ENCODE measurements at regions not wholly inside any gene's neighbourhood (a gene's known extent, or its start where the extent isn't known, plus 50 kb on each side); places are given as distances from the start of the nearest gene placed in this dataset.

- H3K27me3 ChIP-seq (ENCODE audit: low read depth, low read length), result no peaks in the 10 kb centered on the region
- no peaks in the 10 kb centered on the region for H3K9me3 ChIP-seq (ENCODE audit: insufficient read depth, low read length)
- H3K79me2 ChIP-seq (ENCODE audit: low read length), result no peaks in the 10 kb centered on the region
- H3K9ac ChIP-seq (ENCODE audit: low read length), result no peak overlapping the region
- H3K27ac ChIP-seq (ENCODE audit: low read length), result no peak overlapping the region
- TF ChIP-seq CTCF (IDR thresholded peaks at IDR 0.05; ENCODE audit: low read depth, low read length), result no peak
- TF ChIP-seq EZH2phosphoT487 (IDR thresholded peaks at IDR 0.05; ENCODE audit: low read depth), result no peak
- H3K36me3 ChIP-seq (replicated peaks; ENCODE audit: low read depth, low read length), result no peaks in the 10 kb centered on the region
- no peak overlapping the region for H3K4me3 ChIP-seq (ENCODE audit: low read length)
- no peaks in the 10 kb centered on the region for H3K4me1 ChIP-seq (ENCODE audit: low read length)
- H2AFZ ChIP-seq (ENCODE audit: low read depth, low read length), result no peak overlapping the region
- no peak overlapping the region for H3K4me2 ChIP-seq (ENCODE audit: low read length)
- H4K20me1 ChIP-seq (ENCODE audit: insufficient read depth, low read length), result no peaks in the 10 kb centered on the region
Observed at GRCh38 chr18:31223371-31223770, 60.7 kb upstream of the DSC1 start.

- no peak overlapping the region for H3K4me3 ChIP-seq (ENCODE audit: low read length)
- no peaks in the 10 kb centered on the region for H3K9me3 ChIP-seq (ENCODE audit: insufficient read depth, low read length)
- no peaks in the 10 kb centered on the region for H3K27me3 ChIP-seq (ENCODE audit: low read depth, low read length)
- H3K4me1 ChIP-seq (ENCODE audit: low read length), result no peaks in the 10 kb centered on the region
- H3K79me2 ChIP-seq (ENCODE audit: low read length), result no peaks in the 10 kb centered on the region
- TF ChIP-seq EZH2phosphoT487 (IDR thresholded peaks at IDR 0.05; ENCODE audit: low read depth), result no peak
- TF ChIP-seq CTCF (IDR thresholded peaks at IDR 0.05; ENCODE audit: low read depth, low read length), result no peak
- no peak overlapping the region for H2AFZ ChIP-seq (ENCODE audit: low read depth, low read length)
- no peak overlapping the region for H3K27ac ChIP-seq (ENCODE audit: low read length)
- H3K9ac ChIP-seq (ENCODE audit: low read length), result no peak overlapping the region
- no peaks in the 10 kb centered on the region for H4K20me1 ChIP-seq (ENCODE audit: insufficient read depth, low read length)
- H3K4me2 ChIP-seq (ENCODE audit: low read length), result no peak overlapping the region
- no peaks in the 10 kb centered on the region for H3K36me3 ChIP-seq (replicated peaks; ENCODE audit: low read depth, low read length)
Observed at GRCh38 chr18:31225668-31226067, 63.0 kb upstream of the DSC1 start.

- no peaks in the 10 kb centered on the region for H3K36me3 ChIP-seq (replicated peaks; ENCODE audit: low read depth, low read length)
- TF ChIP-seq EZH2phosphoT487 (IDR thresholded peaks at IDR 0.05; ENCODE audit: low read depth) (no peak), CTCF (IDR thresholded peaks at IDR 0.05; ENCODE audit: low read depth, low read length) (no peak)
- H3K27me3 ChIP-seq (ENCODE audit: low read depth, low read length), result no peaks in the 10 kb centered on the region
- H3K27ac ChIP-seq (ENCODE audit: low read length), result no peak overlapping the region
- no peak overlapping the region for H3K4me2 ChIP-seq (ENCODE audit: low read length)
- no peaks in the 10 kb centered on the region for H3K79me2 ChIP-seq (ENCODE audit: low read length)
- H3K9ac ChIP-seq (ENCODE audit: low read length), result no peak overlapping the region
- H3K9me3 ChIP-seq (ENCODE audit: insufficient read depth, low read length), result no peaks in the 10 kb centered on the region
- no peaks in the 10 kb centered on the region for H4K20me1 ChIP-seq (ENCODE audit: insufficient read depth, low read length)
- H2AFZ ChIP-seq (ENCODE audit: low read depth, low read length), result no peak overlapping the region
- no peak overlapping the region for H3K4me3 ChIP-seq (ENCODE audit: low read length)
- no peaks in the 10 kb centered on the region for H3K4me1 ChIP-seq (ENCODE audit: low read length)
Observed at GRCh38 chr18:31227497-31228229, 65.0 kb upstream of the DSC1 start.

GRCh38 chr18:31229829-31230228, 67.2 kb upstream of the DSC1 start:
- Histone ChIP-seq H3K27ac (ENCODE audit: low read length) (no peak overlapping the region), H3K4me3 (ENCODE audit: low read length) (no peak overlapping the region), H3K9ac (ENCODE audit: low read length) (no peak overlapping the region), H3K79me2 (ENCODE audit: low read length) (no peaks in the 10 kb centered on the region), H2AFZ (ENCODE audit: low read depth, low read length) (no peak overlapping the region), H4K20me1 (ENCODE audit: insufficient read depth, low read length) (no peaks in the 10 kb centered on the region), H3K36me3 (replicated peaks; ENCODE audit: low read depth, low read length) (no peaks in the 10 kb centered on the region), H3K4me1 (ENCODE audit: low read length) (0 out of 2 replicates have a peak, but pooled peaks cover 4% of the 10 kb centered on the region), H3K4me2 (ENCODE audit: low read length) (no peak overlapping the region), H3K9me3 (ENCODE audit: insufficient read depth, low read length) (no peaks in the 10 kb centered on the region), H3K27me3 (ENCODE audit: low read depth, low read length) (no peaks in the 10 kb centered on the region)
- TF ChIP-seq EZH2phosphoT487 (IDR thresholded peaks at IDR 0.05; ENCODE audit: low read depth) (no peak), CTCF (IDR thresholded peaks at IDR 0.05; ENCODE audit: low read depth, low read length) (no peak)

All from OCI-LY3 (cell line).